GM12891 (cell line): ENCODE measurements at regions not wholly inside any gene's neighbourhood (a gene's known extent, or its start where the extent isn't known, plus 50 kb on each side); places are given as distances from the start of the nearest gene placed in this dataset.

Experiments
- POLR2A ChIP-seq: IDR thresholded peaks from 2 replicates; pipeline ENCODE4 v1.6.1; 2011; ENCODE audit warnings: low read depth, low read length, control low read depth
- POLR2AphosphoS5 ChIP-seq: IDR thresholded peaks from 2 replicates; pipeline ENCODE4 v1.6.1; 2011; ENCODE audit warnings: low read depth, low read length, control low read depth
- TAF1 ChIP-seq: IDR thresholded peaks from 2 replicates; pipeline ENCODE4 v1.6.1; 2011; ENCODE audit warnings: low read depth, low read length, control low read depth

- TF ChIP-seq POLR2AphosphoS5 = no peak
- no peak for TF ChIP-seq POLR2A
- no peak for TF ChIP-seq TAF1
These were observed 73.3 kb upstream of the WAC start for GRCh38 chr10:28459453-28460144.
